Suprapubic skin (tissue), 4 donors: ENCODE measurements at regions not wholly inside any gene's neighbourhood (a gene's known extent, or its start where the extent isn't known, plus 50 kb on each side); places are given as distances from the start of the nearest gene placed in this dataset.

Experiments
- DNase-seq, 2 donors: peaks; one replicate each; pipeline ENCODE4 v3.0.0-alpha.2; 2019; ENCODE audit warnings: low spot score in 2 of 2
- H3K27ac ChIP-seq: fragments of 200-600 bp; sonication (generic); one replicate; pipeline ENCODE4 v1.5.1; 2019
- H3K27me3 ChIP-seq: fragments of 200-600 bp; sonication (generic); one replicate; pipeline ENCODE4 v1.5.1; 2019
- H3K36me3 ChIP-seq: fragments of 200-600 bp; sonication (generic); one replicate; pipeline ENCODE4 v1.5.1; 2019
- H3K4me1 ChIP-seq: fragments of 200-600 bp; sonication (generic); one replicate; pipeline ENCODE4 v1.5.1; 2019
- H3K4me3 ChIP-seq: fragments of 200-600 bp; sonication (generic); one replicate; pipeline ENCODE4 v1.5.1; 2019; ENCODE audit warnings: mild to moderate bottlenecking
- H3K9me3 ChIP-seq: fragments of 200-600 bp; sonication (generic); one replicate; pipeline ENCODE4 v1.5.1; 2019
- EP300 ChIP-seq: sonication (generic); formaldehyde crosslinking; IDR thresholded peaks from one replicate; pipeline ENCODE4 v1.6.1; 2017; ENCODE audit warnings: antibody characterized with exemption
- POLR2A ChIP-seq, 2 donors: fragments of 450-650 bp; IDR thresholded peaks; one replicate each; pipeline ENCODE4 v1.6.1; 2017; ENCODE audit warnings: antibody characterized with exemption in 2 of 2, mild to moderate bottlenecking in 2 of 2, moderate library complexity in 2 of 2
- POLR2AphosphoS5 ChIP-seq, 3 donors: sonication (generic); formaldehyde crosslinking; IDR thresholded peaks; one replicate each; pipeline ENCODE4 v1.6.1; 2017; ENCODE audit warnings: antibody characterized with exemption in 3 of 3
- WGBS: methylation state at CpG from one replicate; pipeline ENCODE4 v1.1.5; 2018; 5-methylcytosine and 5-hydroxymethylcytosine counted together
- TF ChIP-seq, protein P1 (sequence below), 2 donors: fragments of 200-600 bp in 1 of 2; fragments of 450-650 bp in 1 of 2; sonication (generic) in 1 of 2; IDR thresholded peaks; one replicate each; pipeline ENCODE4 v1.5.1; 2016 to 2019; ENCODE audit warnings: antibody characterized with exemption in 2 of 2, mild to moderate bottlenecking in 1 of 2, moderate library complexity in 1 of 2

DNA sequence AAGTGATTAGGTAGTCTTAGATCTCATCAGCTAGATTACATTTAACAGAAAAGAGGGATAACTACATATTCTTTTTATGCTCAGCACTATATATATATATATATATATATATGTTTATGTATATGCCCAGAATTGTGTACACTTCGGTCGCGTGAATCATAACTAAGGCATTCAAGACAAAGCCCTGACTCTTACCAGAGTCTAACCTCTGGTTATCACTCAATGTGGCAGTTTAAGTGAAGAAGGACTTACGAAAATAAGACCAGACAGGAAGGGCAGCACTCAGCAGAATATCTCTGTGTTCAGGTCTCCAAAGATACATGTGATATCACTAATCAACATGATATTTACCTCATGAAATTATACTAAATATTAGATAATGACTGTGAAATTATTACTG, 1326.7 kb downstream of the MRPL39 start:
- H3K27me3 ChIP-seq = no peaks in the 10 kb centered on the region
- no peaks in the 10 kb centered on the region for H3K9me3 ChIP-seq
- DNase-seq = no peak
- H3K4me3 ChIP-seq = no peak overlapping the region
- no peaks in the 10 kb centered on the region for H3K36me3 ChIP-seq
- no peak for TF ChIP-seq POLR2A (IDR thresholded peaks at IDR 0.05)
- TF ChIP-seq, protein P1, sequence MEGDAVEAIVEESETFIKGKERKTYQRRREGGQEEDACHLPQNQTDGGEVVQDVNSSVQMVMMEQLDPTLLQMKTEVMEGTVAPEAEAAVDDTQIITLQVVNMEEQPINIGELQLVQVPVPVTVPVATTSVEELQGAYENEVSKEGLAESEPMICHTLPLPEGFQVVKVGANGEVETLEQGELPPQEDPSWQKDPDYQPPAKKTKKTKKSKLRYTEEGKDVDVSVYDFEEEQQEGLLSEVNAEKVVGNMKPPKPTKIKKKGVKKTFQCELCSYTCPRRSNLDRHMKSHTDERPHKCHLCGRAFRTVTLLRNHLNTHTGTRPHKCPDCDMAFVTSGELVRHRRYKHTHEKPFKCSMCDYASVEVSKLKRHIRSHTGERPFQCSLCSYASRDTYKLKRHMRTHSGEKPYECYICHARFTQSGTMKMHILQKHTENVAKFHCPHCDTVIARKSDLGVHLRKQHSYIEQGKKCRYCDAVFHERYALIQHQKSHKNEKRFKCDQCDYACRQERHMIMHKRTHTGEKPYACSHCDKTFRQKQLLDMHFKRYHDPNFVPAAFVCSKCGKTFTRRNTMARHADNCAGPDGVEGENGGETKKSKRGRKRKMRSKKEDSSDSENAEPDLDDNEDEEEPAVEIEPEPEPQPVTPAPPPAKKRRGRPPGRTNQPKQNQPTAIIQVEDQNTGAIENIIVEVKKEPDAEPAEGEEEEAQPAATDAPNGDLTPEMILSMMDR (IDR thresholded peaks at IDR 0.05) = no peak
- no peak overlapping the region for H3K27ac ChIP-seq
- H3K4me1 ChIP-seq = no peaks in the 10 kb centered on the region
- 90% methylated on average over 4 of the region's 4 CpGs for WGBS

DNA sequence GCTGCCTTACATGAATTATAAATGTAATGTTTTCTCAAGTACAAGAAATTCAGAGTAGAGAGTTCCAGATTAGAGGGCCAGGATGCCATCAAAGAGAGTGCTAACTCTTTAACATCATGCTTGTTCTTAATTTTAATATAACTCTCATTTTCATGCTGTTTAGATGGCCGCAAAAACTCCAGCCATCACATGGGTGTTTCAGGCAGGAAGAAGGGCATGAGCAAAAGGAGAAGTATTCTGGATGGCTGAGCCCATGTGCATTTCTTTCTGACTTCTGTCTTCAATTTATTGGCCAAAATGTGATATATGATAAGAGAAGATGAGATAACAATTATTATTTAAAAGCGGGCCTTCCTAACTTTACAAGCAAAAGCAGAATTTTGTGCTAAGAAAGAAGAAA, 1328.6 kb downstream of the MRPL39 start:
- no peak for DNase-seq
- H3K4me3 ChIP-seq = no peak overlapping the region
- H3K4me1 ChIP-seq = no peaks in the 10 kb centered on the region
- no peak for TF ChIP-seq EP300
- TF ChIP-seq POLR2AphosphoS5 (IDR thresholded peaks at IDR 0.05) = no peak
- TF ChIP-seq, protein P1 (IDR thresholded peaks at IDR 0.05) = no peak
- no peak for TF ChIP-seq POLR2A (IDR thresholded peaks at IDR 0.05)
- H3K27me3 ChIP-seq = no peaks in the 10 kb centered on the region
- H3K9me3 ChIP-seq = no peaks in the 10 kb centered on the region
- H3K36me3 ChIP-seq = no peaks in the 10 kb centered on the region
- H3K27ac ChIP-seq = no peak overlapping the region
- WGBS = 79% methylated on average over 2 of the region's 2 CpGs

DNA sequence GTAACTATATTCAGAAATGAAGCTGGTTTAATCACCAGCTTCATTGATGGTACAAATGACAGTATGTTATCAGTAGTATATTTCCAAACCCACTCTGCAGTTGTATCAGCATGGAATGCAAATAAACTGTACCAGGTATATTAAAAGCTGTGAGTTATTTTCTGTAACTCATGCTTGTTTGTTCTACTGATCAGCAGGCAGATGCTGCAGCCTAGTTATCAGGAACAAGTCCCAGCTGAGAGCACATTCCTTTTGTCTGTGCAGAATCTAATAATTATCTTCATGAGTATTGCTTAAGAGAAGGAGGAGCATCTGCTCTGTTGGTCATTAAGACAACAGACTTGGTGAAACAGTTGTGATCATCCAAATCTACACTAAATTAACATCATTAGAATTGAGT, 1331.1 kb downstream of the MRPL39 start:
- TF ChIP-seq, protein P1 (IDR thresholded peaks at IDR 0.05) = no peak
- no peak for TF ChIP-seq POLR2AphosphoS5 (IDR thresholded peaks at IDR 0.05)
- no peak for TF ChIP-seq POLR2A (IDR thresholded peaks at IDR 0.05)
- no peak for TF ChIP-seq EP300
- H3K4me1 ChIP-seq = no peaks in the 10 kb centered on the region
- H3K4me3 ChIP-seq = no peak overlapping the region
- H3K27me3 ChIP-seq = no peaks in the 10 kb centered on the region
- no peaks in the 10 kb centered on the region for H3K36me3 ChIP-seq
- H3K9me3 ChIP-seq = no peaks in the 10 kb centered on the region
- no peak for DNase-seq
- no peak overlapping the region for H3K27ac ChIP-seq

DNA sequence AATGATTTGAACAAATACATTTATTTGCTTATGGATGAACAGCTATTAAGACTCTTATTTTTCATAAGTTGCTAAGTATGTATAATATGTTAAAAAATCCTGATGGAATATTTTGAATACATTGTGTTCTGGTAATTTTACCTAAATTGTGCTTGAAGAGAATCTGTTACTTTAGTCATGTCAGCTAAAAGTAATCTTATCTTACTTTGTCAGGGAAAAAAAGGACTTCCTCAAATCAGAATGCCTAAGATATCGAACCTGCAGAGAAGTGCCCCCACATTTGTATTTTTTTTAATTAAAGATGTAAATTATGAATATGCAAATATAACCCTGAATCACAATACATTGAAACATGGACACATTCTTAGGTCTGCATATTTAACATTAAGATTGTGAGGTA, 1331.7 kb downstream of the MRPL39 start:
- WGBS = 67% methylated on average over 1 of the region's 1 CpG
- H3K27ac ChIP-seq = no peak overlapping the region
- TF ChIP-seq, protein P1 (IDR thresholded peaks at IDR 0.05) = no peak
- TF ChIP-seq EP300 = no peak
- TF ChIP-seq POLR2A (IDR thresholded peaks at IDR 0.05) = no peak
- no peak for TF ChIP-seq POLR2AphosphoS5 (IDR thresholded peaks at IDR 0.05)
- no peaks in the 10 kb centered on the region for H3K27me3 ChIP-seq
- no peak for DNase-seq
- H3K4me1 ChIP-seq = no peaks in the 10 kb centered on the region
- no peaks in the 10 kb centered on the region for H3K9me3 ChIP-seq
- H3K36me3 ChIP-seq = no peaks in the 10 kb centered on the region
- no peak overlapping the region for H3K4me3 ChIP-seq

DNA sequence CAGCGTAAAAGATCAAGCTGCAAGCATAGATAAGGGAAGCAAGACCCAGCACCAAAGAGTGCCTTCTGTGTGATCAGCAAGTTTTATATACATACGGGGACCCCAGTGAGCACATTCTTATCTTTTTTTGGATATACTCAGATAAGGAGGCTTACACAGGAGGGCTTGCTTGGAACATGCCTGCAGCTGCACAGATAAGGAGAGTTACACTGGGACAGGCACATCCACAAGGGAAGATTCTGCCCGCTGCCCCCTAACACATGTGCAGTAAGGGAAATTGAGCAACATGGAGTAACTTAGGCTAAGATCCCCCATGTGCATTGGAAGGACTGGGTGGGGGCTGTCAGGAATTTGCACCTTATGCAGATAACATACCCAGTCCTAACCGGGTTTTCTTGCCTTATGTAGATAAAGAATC, 1334.8 kb downstream of the MRPL39 start:
- H3K9me3 ChIP-seq = no peaks in the 10 kb centered on the region
- WGBS = 50% methylated on average over 4 of the region's 4 CpGs
- H3K36me3 ChIP-seq = no peaks in the 10 kb centered on the region
- no peaks in the 10 kb centered on the region for H3K4me1 ChIP-seq
- no peak for DNase-seq
- no peaks in the 10 kb centered on the region for H3K27me3 ChIP-seq
- no peak for TF ChIP-seq POLR2A (IDR thresholded peaks at IDR 0.05)
- TF ChIP-seq POLR2AphosphoS5 (IDR thresholded peaks at IDR 0.05) = no peak
- TF ChIP-seq EP300 = no peak
- TF ChIP-seq, protein P1 (IDR thresholded peaks at IDR 0.05) = no peak
- no peak overlapping the region for H3K4me3 ChIP-seq
- H3K27ac ChIP-seq = no peak overlapping the region
